Adipocyte (in vitro differentiated cells): ENCODE measurements at regions not wholly inside any gene's neighbourhood (a gene's known extent, or its start where the extent isn't known, plus 50 kb on each side); places are given as distances from the start of the nearest gene placed in this dataset.

Experiments
- DNase-seq: peaks from one replicate; pipeline ENCODE4 v3.0.0-alpha.2; 2015; ENCODE audit warnings: low read depth
- H3K27me3 ChIP-seq: replicated peaks from 2 replicates; pipeline ENCODE4 v1.7.0; 2013; ENCODE audit warnings: mild to moderate bottlenecking, low read length, moderate library complexity; ENCODE audit not compliant: control insufficient read depth, insufficient read depth
- H3K36me3 ChIP-seq: 2 replicates; pipeline ENCODE4 v1.7.0; 2013; ENCODE audit warnings: low read length, mild to moderate bottlenecking, moderate library complexity; ENCODE audit not compliant: control insufficient read depth, insufficient read depth, severe bottlenecking
- H3K4me1 ChIP-seq: 2 replicates; pipeline ENCODE4 v1.7.0; 2013; ENCODE audit warnings: mild to moderate bottlenecking, low read length, moderate library complexity; ENCODE audit not compliant: control insufficient read depth, insufficient read depth
- H3K4me3 ChIP-seq: 2 replicates; pipeline ENCODE4 v1.7.0; 2013; ENCODE audit warnings: mild to moderate bottlenecking, low read length, moderate library complexity
- H3K9ac ChIP-seq: 2 replicates; pipeline ENCODE4 v1.7.0; 2013; ENCODE audit warnings: mild to moderate bottlenecking, low read length, moderate library complexity
- H3K9me3 ChIP-seq: 2 replicates; pipeline ENCODE4 v1.7.0; 2013; ENCODE audit warnings: mild to moderate bottlenecking, low read length, moderate library complexity; ENCODE audit not compliant: control insufficient read depth

DNA sequence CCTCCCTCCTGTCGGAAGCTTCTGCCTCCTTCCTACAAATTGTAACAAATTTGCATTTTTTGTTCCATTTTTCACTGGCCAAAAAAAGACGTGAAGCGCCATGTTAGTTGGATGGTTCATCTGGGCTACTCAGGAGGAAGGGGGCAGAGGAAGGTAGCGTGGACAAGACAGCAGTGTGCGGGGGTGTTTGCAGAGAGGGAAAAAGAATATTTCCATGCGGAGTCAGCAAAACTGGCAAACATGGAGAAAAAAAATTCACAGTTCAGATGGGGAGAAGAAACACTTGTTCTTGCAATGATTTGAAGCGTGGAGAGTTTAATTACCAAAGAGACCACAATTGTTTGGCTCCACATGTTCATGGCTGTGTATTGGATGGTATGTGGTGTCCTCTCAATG, 138.8 kb upstream of the ERCC4 start:
- no peak for DNase-seq
- Histone ChIP-seq H3K4me3 (no peak overlapping the region), H3K9ac (no peak overlapping the region), H3K4me1 (no peaks in the 10 kb centered on the region), H3K36me3 (no peaks in the 10 kb centered on the region), H3K27me3 (no peaks in the 10 kb centered on the region), H3K9me3 (peaks cover 5% of the 10 kb centered on the region)

DNA sequence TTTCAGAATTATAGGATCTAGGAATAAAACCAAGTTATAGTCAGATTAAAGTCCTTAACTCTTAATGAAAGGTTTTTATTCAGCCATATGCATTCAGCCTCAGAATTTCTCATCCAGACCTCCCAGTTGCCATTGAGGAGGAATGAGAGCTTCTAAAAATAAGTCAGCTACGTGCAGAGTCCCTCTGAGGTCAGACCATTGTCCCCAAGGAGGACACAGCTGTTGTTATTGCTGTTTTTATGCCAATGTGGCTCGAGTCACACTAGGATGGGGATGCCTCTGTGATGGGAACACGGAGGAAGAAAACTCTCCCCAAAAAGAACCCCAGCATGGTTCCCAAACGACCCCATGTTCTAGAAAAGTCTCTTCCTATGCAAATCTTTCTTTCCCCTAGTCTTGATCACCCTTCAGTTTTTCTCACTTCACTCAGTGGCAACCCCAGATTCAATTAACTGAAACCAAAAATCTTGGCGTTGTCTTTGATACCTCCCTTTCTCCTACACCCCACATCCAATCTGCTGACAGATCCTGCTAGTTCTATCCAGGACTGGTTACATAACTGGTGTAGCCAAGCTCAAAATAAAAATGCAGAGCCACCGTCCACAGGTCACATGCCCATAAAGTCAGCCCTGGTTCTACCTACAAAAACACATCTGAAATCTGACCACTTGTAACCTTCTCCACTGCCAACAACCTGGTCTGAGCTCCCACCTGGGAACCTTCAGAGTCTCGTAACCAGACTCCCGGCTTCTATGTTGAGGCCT, 138.2 kb upstream of the ERCC4 start:
- Histone ChIP-seq H3K9me3 (peaks cover 2% of the 10 kb centered on the region), H3K4me3 (no peak overlapping the region), H3K27me3 (no peaks in the 10 kb centered on the region), H3K36me3 (no peaks in the 10 kb centered on the region), H3K9ac (no peak overlapping the region), H3K4me1 (no peaks in the 10 kb centered on the region)
- no peak for DNase-seq

DNA sequence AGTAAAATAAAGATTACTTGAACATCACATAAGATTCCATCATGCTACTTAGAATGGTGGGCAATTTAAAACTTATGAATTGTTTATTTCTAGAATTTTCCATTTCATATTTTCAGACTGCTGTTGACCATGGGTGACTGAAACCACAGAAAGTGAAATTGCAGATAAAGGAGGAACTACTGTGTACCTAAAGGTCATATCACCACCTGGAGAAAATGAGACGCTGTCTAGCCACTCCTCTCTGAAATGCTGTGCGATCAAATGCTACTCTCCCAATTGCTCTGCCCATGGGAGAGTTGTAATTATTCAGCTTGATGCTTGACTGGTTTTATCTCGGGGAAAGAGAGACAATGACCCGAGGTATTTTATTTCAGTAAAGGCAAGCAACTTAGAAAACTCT, 128.9 kb upstream of the ERCC4 start:
- H3K36me3 ChIP-seq = no peaks in the 10 kb centered on the region
- H3K4me1 ChIP-seq = no peaks in the 10 kb centered on the region
- H3K9ac ChIP-seq = no peak overlapping the region
- H3K9me3 ChIP-seq = no peaks in the 10 kb centered on the region
- no peak overlapping the region for H3K4me3 ChIP-seq
- H3K27me3 ChIP-seq = no peaks in the 10 kb centered on the region
- no peak for DNase-seq

DNA sequence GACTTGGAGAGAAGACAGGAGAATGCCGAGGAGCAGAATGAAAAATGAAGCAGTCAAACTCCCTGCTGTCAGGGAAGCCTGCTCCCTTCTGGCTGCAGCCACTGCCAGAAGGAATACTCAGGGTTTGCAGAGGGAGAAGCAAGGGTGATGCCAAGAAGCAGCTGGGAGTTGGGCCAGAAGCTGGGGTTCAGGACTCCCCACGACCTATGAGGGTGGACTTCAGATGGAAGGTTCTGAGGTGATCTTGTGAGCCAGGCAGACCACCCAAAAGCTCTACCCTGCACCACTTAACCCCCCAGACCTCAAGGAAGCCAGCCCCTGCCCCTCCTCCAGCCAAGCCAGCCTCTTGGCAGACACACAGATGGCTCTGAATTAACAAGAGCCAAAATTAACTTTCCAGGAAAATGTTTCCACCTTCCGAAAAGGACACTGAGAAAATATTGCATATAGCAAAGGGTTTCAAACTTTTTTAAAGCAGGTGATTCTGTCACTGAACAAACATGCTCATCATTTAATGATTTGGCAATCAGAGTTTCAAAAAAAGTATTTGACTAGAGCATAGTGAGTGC, 126.0 kb upstream of the ERCC4 start:
- no peak overlapping the region for H3K9ac ChIP-seq
- no peaks in the 10 kb centered on the region for H3K9me3 ChIP-seq
- no peak overlapping the region for H3K4me3 ChIP-seq
- no peak for DNase-seq
- no peaks in the 10 kb centered on the region for H3K4me1 ChIP-seq
- H3K36me3 ChIP-seq = no peaks in the 10 kb centered on the region
- no peaks in the 10 kb centered on the region for H3K27me3 ChIP-seq

DNA sequence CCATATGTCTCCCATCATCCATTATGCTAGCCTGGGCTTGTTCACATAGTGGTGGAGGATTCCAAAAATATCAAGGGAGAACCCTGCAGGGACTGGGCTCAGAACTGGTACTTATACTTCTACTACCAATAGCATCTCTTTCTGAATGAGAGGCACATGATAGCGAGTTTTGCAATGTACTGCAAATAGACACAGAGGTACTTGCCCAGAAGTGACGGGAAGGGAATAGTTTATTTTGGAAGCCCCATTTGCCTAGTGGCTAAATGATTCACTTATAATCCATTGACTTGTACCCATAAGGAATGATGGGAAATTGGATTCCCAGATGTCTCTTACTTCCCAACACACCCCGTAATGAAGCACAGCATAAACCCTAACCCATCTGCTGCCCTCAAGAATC, 124.8 kb upstream of the ERCC4 start:
- no peaks in the 10 kb centered on the region for H3K4me1 ChIP-seq
- no peak overlapping the region for H3K4me3 ChIP-seq
- no peaks in the 10 kb centered on the region for H3K36me3 ChIP-seq
- H3K9ac ChIP-seq = no peak overlapping the region
- no peaks in the 10 kb centered on the region for H3K9me3 ChIP-seq
- H3K27me3 ChIP-seq = no peaks in the 10 kb centered on the region
- DNase-seq = no peak

DNA sequence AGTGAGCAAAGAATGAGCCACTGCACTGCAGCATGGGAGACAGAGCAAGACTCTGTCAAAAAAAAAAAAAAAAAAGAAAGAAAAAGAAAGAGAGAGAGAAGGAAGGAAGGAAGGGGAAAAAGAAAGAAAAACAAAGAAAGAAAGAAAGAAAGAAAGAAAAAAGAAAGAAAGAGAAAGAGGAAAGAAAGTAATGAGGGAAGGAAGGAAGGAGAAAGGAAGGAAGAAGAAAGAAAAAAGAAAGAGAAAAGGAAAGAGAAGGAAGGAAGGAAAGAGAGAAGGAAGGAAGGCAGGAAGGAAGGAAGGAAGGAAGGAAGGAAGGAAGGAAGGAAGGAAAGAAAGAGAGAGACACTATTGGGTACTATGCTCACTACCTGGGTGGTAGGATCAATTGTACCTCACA, 122.2 kb upstream of the ERCC4 start:
- no peak for DNase-seq
- no peak overlapping the region for H3K4me3 ChIP-seq
- H3K4me1 ChIP-seq = no peaks in the 10 kb centered on the region
- no peaks in the 10 kb centered on the region for H3K27me3 ChIP-seq
- no peaks in the 10 kb centered on the region for H3K36me3 ChIP-seq
- no peaks in the 10 kb centered on the region for H3K9me3 ChIP-seq
- no peak overlapping the region for H3K9ac ChIP-seq

DNA sequence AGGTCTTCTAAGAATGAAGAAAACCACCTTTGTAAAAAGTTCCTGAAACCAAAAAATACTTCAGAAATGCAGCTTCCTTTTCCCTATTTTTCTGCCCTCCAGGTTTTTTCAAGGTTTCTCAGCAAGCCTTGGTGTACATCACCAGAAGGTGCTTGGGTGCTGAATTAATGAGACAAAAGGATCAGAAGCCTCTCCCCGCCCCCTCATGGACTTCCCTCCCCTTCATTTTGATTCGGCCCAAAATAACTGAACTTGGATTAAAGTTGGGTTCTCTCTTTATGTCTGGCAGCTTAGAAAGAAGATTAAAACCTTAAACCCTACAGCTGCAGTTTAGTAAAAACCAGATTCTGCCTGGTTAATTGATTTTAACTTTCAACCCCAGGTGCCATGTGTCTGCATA, 121.7 kb upstream of the ERCC4 start:
- Histone ChIP-seq H3K9me3 (no peaks in the 10 kb centered on the region), H3K4me3 (no peak overlapping the region), H3K36me3 (no peaks in the 10 kb centered on the region), H3K27me3 (no peaks in the 10 kb centered on the region), H3K9ac (no peak overlapping the region), H3K4me1 (no peaks in the 10 kb centered on the region)
- no peak for DNase-seq

DNA sequence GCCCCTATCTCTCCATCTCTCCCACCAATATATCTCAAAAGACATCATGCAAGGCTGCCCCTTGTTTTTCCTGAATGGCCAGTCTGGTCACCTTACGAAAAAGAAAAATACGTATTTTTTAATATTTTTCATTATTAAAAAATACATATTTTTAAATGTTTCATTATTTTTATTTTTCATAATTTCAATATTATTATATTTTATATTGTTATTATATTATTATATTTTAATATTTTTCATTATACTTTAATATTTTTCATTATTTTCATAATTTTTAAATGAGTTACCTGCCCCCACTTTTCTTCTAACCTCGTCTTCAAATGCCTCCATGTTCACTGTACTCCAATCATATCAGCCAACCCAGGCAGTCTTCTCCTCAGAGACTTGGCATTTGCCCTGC, 116.0 kb upstream of the ERCC4 start:
- H3K27me3 ChIP-seq = no peaks in the 10 kb centered on the region
- no peak overlapping the region for H3K9ac ChIP-seq
- no peaks in the 10 kb centered on the region for H3K4me1 ChIP-seq
- H3K4me3 ChIP-seq = no peak overlapping the region
- DNase-seq = no peak
- H3K36me3 ChIP-seq = no peaks in the 10 kb centered on the region
- H3K9me3 ChIP-seq = no peaks in the 10 kb centered on the region

DNA sequence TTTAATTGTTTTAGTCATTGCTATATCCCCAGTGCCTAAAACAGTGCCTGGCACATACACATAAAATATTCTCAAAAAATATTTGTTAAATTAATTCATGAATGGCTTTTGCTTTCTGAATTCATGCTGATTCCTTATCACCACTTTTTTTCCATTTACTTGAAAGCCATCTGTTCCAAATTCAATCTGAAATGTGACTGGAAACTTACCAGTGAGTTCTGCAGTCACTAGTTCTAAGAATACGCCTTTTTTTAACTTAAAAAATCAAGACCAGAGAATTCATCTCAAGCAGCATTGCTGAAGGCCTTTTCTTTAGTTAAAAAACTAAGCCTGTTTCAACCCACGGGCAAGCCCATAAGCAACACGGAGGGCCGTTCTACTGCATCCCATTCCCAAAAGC, 114.0 kb upstream of the ERCC4 start:
- Histone ChIP-seq H3K27me3 (no peaks in the 10 kb centered on the region), H3K4me1 (no peaks in the 10 kb centered on the region), H3K9me3 (no peaks in the 10 kb centered on the region), H3K9ac (no peak overlapping the region), H3K36me3 (no peaks in the 10 kb centered on the region), H3K4me3 (no peak overlapping the region)
- no peak for DNase-seq

DNA sequence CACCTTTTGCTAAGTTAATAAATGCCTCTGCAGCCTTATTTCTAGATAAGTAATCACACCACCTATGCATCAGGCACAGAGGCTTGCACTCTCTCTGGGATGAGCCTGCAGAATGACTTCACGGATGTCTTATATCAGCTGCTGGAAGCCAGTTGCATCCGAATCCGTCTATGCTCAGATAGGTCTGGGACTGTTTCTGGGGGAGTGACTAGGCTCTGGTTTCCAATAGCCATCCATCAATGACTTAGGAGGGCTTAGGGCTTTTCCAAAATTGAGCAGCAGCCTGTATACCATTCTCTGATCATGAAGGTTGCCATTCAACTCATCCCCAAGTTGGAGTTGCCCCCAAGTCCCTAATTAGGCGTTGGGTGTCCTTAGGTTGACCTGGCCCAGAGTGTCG, 113.3 kb upstream of the ERCC4 start:
- H3K9ac ChIP-seq = no peak overlapping the region
- no peak for DNase-seq
- H3K27me3 ChIP-seq = no peaks in the 10 kb centered on the region
- no peaks in the 10 kb centered on the region for H3K4me1 ChIP-seq
- H3K36me3 ChIP-seq = no peaks in the 10 kb centered on the region
- H3K9me3 ChIP-seq = no peaks in the 10 kb centered on the region
- no peak overlapping the region for H3K4me3 ChIP-seq

DNA sequence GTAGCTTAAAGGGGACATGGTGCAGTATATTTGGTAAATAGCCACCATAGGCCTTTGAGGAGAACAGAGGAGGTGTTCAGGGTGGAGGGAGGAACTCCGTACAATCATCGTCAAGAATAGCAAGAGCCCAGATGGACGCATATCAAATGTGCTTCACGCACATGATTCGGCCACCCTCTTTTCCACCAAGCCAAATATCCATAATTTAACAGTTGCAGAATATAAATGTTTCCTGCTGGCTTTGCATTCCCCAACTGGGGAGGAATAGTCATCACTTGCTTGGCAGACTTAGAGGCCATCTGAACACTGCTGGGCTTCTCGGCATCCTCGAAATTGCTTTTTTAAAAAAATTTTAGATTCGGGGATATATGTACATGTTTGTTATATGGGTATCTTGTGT, 111.9 kb upstream of the ERCC4 start:
- H3K9ac ChIP-seq = no peak overlapping the region
- no peak overlapping the region for H3K4me3 ChIP-seq
- H3K27me3 ChIP-seq = no peaks in the 10 kb centered on the region
- no peak for DNase-seq
- no peaks in the 10 kb centered on the region for H3K9me3 ChIP-seq
- H3K4me1 ChIP-seq = no peaks in the 10 kb centered on the region
- no peaks in the 10 kb centered on the region for H3K36me3 ChIP-seq

DNA sequence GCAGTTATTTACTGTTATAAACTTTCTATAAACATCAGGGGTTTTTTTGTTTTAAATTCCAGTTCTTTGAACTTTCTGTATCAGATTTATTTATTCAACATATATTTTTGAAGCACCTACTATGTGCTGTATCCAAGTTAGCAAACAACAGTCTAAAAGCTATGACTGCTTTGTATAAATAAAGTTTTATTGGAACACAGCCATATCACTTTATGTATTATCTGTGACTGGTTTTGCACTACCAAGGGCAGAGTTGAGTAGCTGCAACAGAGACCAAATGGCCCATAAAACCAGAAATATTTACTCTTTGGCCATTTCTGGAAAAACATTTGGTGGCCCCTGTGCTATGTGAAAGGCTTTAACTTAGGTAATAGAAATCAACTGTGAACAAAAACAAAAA, 110.2 kb upstream of the ERCC4 start:
- no peaks in the 10 kb centered on the region for H3K27me3 ChIP-seq
- no peaks in the 10 kb centered on the region for H3K36me3 ChIP-seq
- H3K9me3 ChIP-seq = no peaks in the 10 kb centered on the region
- H3K4me3 ChIP-seq = no peak overlapping the region
- no peak overlapping the region for H3K9ac ChIP-seq
- no peaks in the 10 kb centered on the region for H3K4me1 ChIP-seq
- no peak for DNase-seq
